ENCODE measurements at regions not wholly inside any gene's neighbourhood (a gene's known extent, or its start where the extent isn't known, plus 50 kb on each side); places are given as distances from the start of the nearest gene placed in this dataset.

DNA sequence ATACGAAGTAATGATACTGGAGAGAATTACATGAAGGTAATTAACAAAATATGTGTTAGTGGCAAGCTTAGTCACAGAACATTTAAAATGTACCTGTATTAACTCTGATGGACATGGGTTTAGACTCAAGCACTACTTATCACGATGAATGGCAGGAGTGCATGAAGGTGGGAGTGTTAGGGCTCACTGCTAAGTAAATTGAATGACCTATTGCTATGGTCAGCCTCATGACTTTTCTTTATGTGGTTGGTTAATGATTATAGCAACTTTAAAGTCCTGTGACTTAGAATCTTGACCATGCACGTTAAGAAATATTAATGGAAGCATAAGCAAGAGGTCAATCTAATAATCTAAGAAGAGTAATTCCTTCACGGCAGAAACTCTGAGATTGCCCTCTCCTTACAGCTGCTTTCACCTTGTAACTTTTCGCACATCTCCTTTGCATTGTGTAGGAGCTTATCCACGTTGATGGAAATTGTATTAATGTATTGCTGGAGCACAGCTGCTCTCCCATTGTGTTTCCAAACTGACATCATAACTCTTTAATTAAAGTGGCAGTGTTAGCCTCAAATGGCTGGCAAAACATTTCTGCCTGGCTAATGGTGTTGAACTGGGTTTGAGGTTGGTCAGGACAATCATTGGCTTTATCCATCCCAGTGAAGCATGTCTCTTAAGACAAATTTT is 114.5 kb downstream of the RXFP2 start:
- Histone ChIP-seq H3K4me3 (no peak overlapping the region), H3K36me3 (no peaks in the 10 kb centered on the region), H3K27ac (no peak overlapping the region), H3K9me3 (no peaks in the 10 kb centered on the region), H3K27me3 (no peaks in the 10 kb centered on the region), H3K4me1 (ENCODE audit: insufficient read depth) (peaks cover 2% of the 10 kb centered on the region)
- WGBS, 3 donors: 81 to 86% (median 83%) methylated on average over 6 of the region's 6 CpGs
- no peak for DNase-seq
- TF ChIP-seq CTCF (IDR thresholded peaks at IDR 0.05) (no peak), EP300 (IDR thresholded peaks at IDR 0.05) (no peak), POLR2A (IDR thresholded peaks at IDR 0.05) (no peak)
- intact Hi-C loops (cut with DNase I): no loop called here

DNA sequence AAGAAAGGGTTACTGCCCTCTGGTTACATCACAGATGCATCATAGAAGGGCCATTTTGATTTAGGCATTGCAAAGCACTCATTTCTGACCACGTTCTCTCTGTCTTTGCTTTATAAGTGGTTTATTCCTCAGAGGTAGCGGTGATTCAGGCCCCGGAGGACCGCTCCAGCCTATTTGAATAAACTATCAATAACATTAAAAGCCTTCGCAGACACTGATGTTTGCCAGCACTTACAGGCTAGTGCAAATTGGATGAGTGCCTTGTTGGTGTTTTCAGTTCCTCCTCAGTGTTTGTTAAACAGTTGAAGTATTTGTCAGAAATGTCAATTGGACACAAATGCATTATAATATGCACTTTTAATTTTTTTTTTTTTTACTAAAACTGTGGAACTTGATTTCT is 120.2 kb downstream of the RXFP2 start:
- 11 to 32% (median 24%) methylated on average over 5 of the region's 5 CpGs for WGBS, 3 donors
- no peaks in the 10 kb centered on the region for H3K36me3 ChIP-seq
- H3K4me1 ChIP-seq (ENCODE audit: insufficient read depth): peaks cover 1% of the 10 kb centered on the region
- H3K9me3 ChIP-seq: no peaks in the 10 kb centered on the region
- TF ChIP-seq CTCF (IDR thresholded peaks at IDR 0.05) (no peak), POLR2A (IDR thresholded peaks at IDR 0.05) (no peak), EP300 (IDR thresholded peaks at IDR 0.05) (no peak)
- H3K27me3 ChIP-seq: no peaks in the 10 kb centered on the region
- no peak overlapping the region for H3K27ac ChIP-seq
- DNase-seq: no peak
- intact Hi-C loops (cut with DNase I): no loop called here
- no peak overlapping the region for H3K4me3 ChIP-seq

- Histone ChIP-seq H3K4me1 (ENCODE audit: insufficient read depth) (peaks cover 1% of the 10 kb centered on the region), H3K36me3 (no peaks in the 10 kb centered on the region), H3K9me3 (no peaks in the 10 kb centered on the region), H3K27ac (no peak overlapping the region), H3K4me3 (no peak overlapping the region), H3K27me3 (no peaks in the 10 kb centered on the region)
- peak in 2 of 5 donors; percentile 31 to 43 for DNase-seq
- intact Hi-C loops (cut with DNase I): no loop called here
- TF ChIP-seq EP300 (IDR thresholded peaks at IDR 0.05) (no peak), POLR2A (IDR thresholded peaks at IDR 0.05) (no peak), CTCF (IDR thresholded peaks at IDR 0.05) (no peak)
- WGBS, 3 donors: 25 to 34% (median 31%) methylated on average over 5 of the region's 5 CpGs
Observed at GRCh38 chr13:31860002-31860401, 120.7 kb downstream of the RXFP2 start.

DNA sequence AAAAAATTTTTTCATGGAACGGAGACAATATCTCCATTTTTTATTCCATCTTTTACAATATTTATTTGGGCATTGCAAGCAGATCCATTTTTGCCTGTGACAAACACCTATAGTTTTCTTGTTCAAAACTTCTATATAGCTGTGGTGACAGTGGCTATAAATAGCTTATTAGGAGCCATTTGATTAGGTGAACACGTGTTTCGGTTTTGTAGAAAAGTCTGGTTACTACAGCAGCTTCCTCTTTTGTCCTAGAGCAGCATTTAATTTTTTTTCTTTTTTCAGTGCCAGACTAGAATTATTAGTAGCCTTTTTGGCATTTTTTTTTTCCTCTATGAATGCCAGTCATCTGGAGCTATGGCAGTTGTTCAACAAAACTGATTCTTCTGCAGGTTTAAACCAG is 123.5 kb downstream of the RXFP2 start:
- intact Hi-C loops (cut with DNase I): no loop called here
- Histone ChIP-seq H3K4me3 (no peak overlapping the region), H3K36me3 (no peaks in the 10 kb centered on the region), H3K27me3 (no peaks in the 10 kb centered on the region), H3K9me3 (no peaks in the 10 kb centered on the region), H3K27ac (no peak overlapping the region), H3K4me1 (ENCODE audit: insufficient read depth) (peaks cover 1% of the 10 kb centered on the region)
- TF ChIP-seq CTCF (IDR thresholded peaks at IDR 0.05): no peak
- no peak for TF ChIP-seq POLR2A (IDR thresholded peaks at IDR 0.05)
- no peak for TF ChIP-seq EP300 (IDR thresholded peaks at IDR 0.05)
- WGBS, 3 donors: 74 to 77% (median 77%) methylated on average over 3 of the region's 3 CpGs
- no peak for DNase-seq
